ENCODE measurements at regions not wholly inside any gene's neighbourhood (a gene's known extent, or its start where the extent isn't known, plus 50 kb on each side); places are given as distances from the start of the nearest gene placed in this dataset.

DNA sequence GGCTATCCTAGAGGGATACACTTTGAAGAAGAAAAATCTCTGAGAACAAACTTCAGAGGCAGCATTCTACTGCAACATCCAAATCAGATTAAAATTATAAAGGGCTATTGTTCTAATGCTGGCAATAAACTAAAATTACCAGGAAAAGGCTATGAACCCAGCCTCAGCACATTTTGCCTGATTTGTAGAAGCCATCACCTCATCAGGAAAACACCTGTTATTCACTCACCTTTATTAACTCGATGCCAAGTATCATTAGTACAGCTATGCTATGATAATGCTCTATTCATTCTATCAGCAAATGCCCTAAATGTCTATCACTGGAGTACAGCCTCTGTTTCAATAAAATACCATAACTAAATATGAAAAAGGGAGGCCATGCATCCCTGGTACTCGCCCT lies 510.2 kb downstream of the RASEF start:
- H2BK15ac ChIP-seq (ENCODE audit: low read depth, low read length) = no peak overlapping the region

More for the DNA sequence above, 510.2 kb downstream of the RASEF start:
- Histone ChIP-seq H2AFZ (ENCODE audit: low read length) (no peak overlapping the region), H2AK5ac (ENCODE audit: insufficient read length, low read length) (no peak overlapping the region), H4K91ac (ENCODE audit: insufficient read length, low read depth, low read length) (no peak overlapping the region), H3K27me3 (ENCODE audit: insufficient read depth, low read length) (no peaks in the 10 kb centered on the region), H4K8ac (replicated peaks; ENCODE audit: insufficient read length, low read depth, low read length) (no peak overlapping the region), H3K23ac (ENCODE audit: insufficient read length, low read depth, low read length) (no peak overlapping the region), H3K9me3 (ENCODE audit: control insufficient read depth, low read depth, low read length) (no peaks in the 10 kb centered on the region), H3K56ac (ENCODE audit: insufficient read length, low read depth, low read length) (no peak overlapping the region), H3K9ac (ENCODE audit: extremely low read depth, insufficient read length, low read length) (no peak overlapping the region), H3K79me1 (ENCODE audit: insufficient read depth, low read depth, low read length, poor library complexity, severe bottlenecking) (no peaks in the 10 kb centered on the region), H3K18ac (ENCODE audit: insufficient read length, low read depth, low read length) (no peak overlapping the region), H2BK120ac (ENCODE audit: low read depth, low read length, poor library complexity, severe bottlenecking) (no peak overlapping the region), H3K27ac (ENCODE audit: insufficient read length, low read depth, low read length) (no peak overlapping the region), H3K4ac (ENCODE audit: low read depth, low read length) (no peak overlapping the region), H3K4me2 (ENCODE audit: insufficient read depth, insufficient read length, low read length) (no peak overlapping the region), H3K14ac (ENCODE audit: insufficient read depth, low read length) (no peak overlapping the region), H2BK20ac (ENCODE audit: low read depth, low read length, poor library complexity, severe bottlenecking) (no peak overlapping the region), H3K23me2 (ENCODE audit: insufficient read length, low read depth, low read length, poor library complexity, severe bottlenecking) (no peaks in the 10 kb centered on the region), H3K4me1 (ENCODE audit: insufficient read depth, low read length) (no peaks in the 10 kb centered on the region), H2BK12ac (ENCODE audit: insufficient read length, low read depth, low read length) (no peak overlapping the region), H2BK5ac (ENCODE audit: insufficient read length, low read length) (no peak overlapping the region), H4K5ac (ENCODE audit: insufficient read length, low read depth, low read length) (no peak overlapping the region), H4K20me1 (ENCODE audit: control insufficient read depth, insufficient read depth, insufficient read length) (no peaks in the 10 kb centered on the region), H3T11ph (ENCODE audit: low read length) (no peak overlapping the region), H3K79me2 (ENCODE audit: insufficient read depth, low read length) (no peaks in the 10 kb centered on the region)
- DNase-seq = no peak
- no peaks in the 10 kb centered on the region for H3K9me3 Mint-ChIP-seq
- no peaks in the 10 kb centered on the region for H3K36me3 Mint-ChIP-seq (ENCODE audit: insufficient read depth in 1 of 3, low read depth in 3 of 3)
- H3K4me3 Mint-ChIP-seq = no peak overlapping the region
- H3K27ac Mint-ChIP-seq = no peak overlapping the region
- WGBS (ENCODE audit: extremely low coverage, insufficient read length, low lambda C conversion rate) = no CpG with 5 or more reads among the region's 2 CpGs
- TF ChIP-seq, protein P1, sequence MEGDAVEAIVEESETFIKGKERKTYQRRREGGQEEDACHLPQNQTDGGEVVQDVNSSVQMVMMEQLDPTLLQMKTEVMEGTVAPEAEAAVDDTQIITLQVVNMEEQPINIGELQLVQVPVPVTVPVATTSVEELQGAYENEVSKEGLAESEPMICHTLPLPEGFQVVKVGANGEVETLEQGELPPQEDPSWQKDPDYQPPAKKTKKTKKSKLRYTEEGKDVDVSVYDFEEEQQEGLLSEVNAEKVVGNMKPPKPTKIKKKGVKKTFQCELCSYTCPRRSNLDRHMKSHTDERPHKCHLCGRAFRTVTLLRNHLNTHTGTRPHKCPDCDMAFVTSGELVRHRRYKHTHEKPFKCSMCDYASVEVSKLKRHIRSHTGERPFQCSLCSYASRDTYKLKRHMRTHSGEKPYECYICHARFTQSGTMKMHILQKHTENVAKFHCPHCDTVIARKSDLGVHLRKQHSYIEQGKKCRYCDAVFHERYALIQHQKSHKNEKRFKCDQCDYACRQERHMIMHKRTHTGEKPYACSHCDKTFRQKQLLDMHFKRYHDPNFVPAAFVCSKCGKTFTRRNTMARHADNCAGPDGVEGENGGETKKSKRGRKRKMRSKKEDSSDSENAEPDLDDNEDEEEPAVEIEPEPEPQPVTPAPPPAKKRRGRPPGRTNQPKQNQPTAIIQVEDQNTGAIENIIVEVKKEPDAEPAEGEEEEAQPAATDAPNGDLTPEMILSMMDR (conservative IDR thresholded peaks at IDR 0.05) = no peak
- H3K27me3 Mint-ChIP-seq (ENCODE audit: low read depth) = no peaks in the 10 kb centered on the region
- peaks cover 6 to 9% of the 10 kb centered on the region in 2 experiments for H3K4me1 Mint-ChIP-seq
